GM21515 (cell line): ENCODE measurements at regions not wholly inside any gene's neighbourhood (a gene's known extent, or its start where the extent isn't known, plus 50 kb on each side); places are given as distances from the start of the nearest gene placed in this dataset.

Experiments used
- ATAC-seq: cut with Tn5 transposase; IDR thresholded peaks from one replicate; pipeline ENCODE4 v1.9.1; 2021; ENCODE audit not compliant: unreplicated experiment

- no peak for ATAC-seq
Measured at GRCh38 chr19:30082611-30083010, 140.6 kb downstream of the URI1 start.

GRCh38 chr19:30083125-30083681 lies 141.2 kb downstream of the URI1 start:
- ATAC-seq = no peak

GRCh38 chr19:30083701-30084156 lies 141.7 kb downstream of the URI1 start:
- ATAC-seq = no peak

GRCh38 chr19:30084390-30084819 lies 142.4 kb downstream of the URI1 start:
- no peak for ATAC-seq

- ATAC-seq = no peak
Measured at GRCh38 chr19:30085394-30085793, 143.4 kb downstream of the URI1 start.

- no peak for ATAC-seq
Measured at GRCh38 chr19:30086220-30086619, 144.2 kb downstream of the URI1 start.

- ATAC-seq = no peak
Measured at GRCh38 chr19:30086916-30087315, 144.9 kb downstream of the URI1 start.

GRCh38 chr19:30087381-30088138 lies 145.5 kb downstream of the URI1 start:
- no peak for ATAC-seq

- ATAC-seq = no peak
Measured at GRCh38 chr19:30088567-30088966, 146.5 kb downstream of the URI1 start.

- ATAC-seq = no peak
Measured at GRCh38 chr19:30089086-30089665, 147.1 kb downstream of the URI1 start.

GRCh38 chr19:30090476-30090875 lies 148.4 kb downstream of the URI1 start:
- no peak for ATAC-seq

- ATAC-seq = no peak
Measured at GRCh38 chr19:30090963-30091362, 148.9 kb downstream of the URI1 start.

- no peak for ATAC-seq
Measured at GRCh38 chr19:30091456-30091855, 149.4 kb downstream of the URI1 start.

GRCh38 chr19:30091856-30092255 lies 149.8 kb downstream of the URI1 start:
- ATAC-seq = no peak

- ATAC-seq = no peak
Measured at GRCh38 chr19:30092721-30093569, 150.9 kb downstream of the URI1 start.

GRCh38 chr19:30093966-30094755 lies 152.1 kb downstream of the URI1 start:
- ATAC-seq = no peak

- no peak for ATAC-seq
Measured at GRCh38 chr19:30094756-30095140, 152.7 kb downstream of the URI1 start.

GRCh38 chr19:30095171-30095570 lies 153.1 kb downstream of the URI1 start:
- no peak for ATAC-seq

- ATAC-seq = no peak
Measured at GRCh38 chr19:30096596-30097370, 154.7 kb downstream of the URI1 start.

GRCh38 chr19:30097746-30098280 lies 155.8 kb downstream of the URI1 start:
- ATAC-seq = no peak
